GM23248 (cell line): ENCODE measurements at regions not wholly inside any gene's neighbourhood (a gene's known extent, or its start where the extent isn't known, plus 50 kb on each side); places are given as distances from the start of the nearest gene placed in this dataset.

Experiments used
- DNase-seq: peaks from one replicate; pipeline ENCODE4 v3.0.0-alpha.2; 2015
- H2AFZ ChIP-seq: fragments of 200-600 bp; sonication (generic); 2 replicates; pipeline ENCODE4 v1.6.1; 2016; ENCODE audit warnings: antibody characterized with exemption
- H3F3A ChIP-seq: fragments of 200-600 bp; sonication (generic); 2 replicates; pipeline ENCODE4 v1.6.1; 2016; ENCODE audit warnings: mild to moderate bottlenecking, antibody characterized with exemption, mixed run types; ENCODE audit not compliant: insufficient read depth
- H3K27ac ChIP-seq: fragments of 200-600 bp; sonication (generic); 2 replicates; pipeline ENCODE4 v1.5.1; 2016; ENCODE audit warnings: mild to moderate bottlenecking
- H3K27me3 ChIP-seq: fragments of 200-600 bp; sonication (generic); replicated peaks from 2 replicates; pipeline ENCODE4 v1.6.1; 2016; ENCODE audit warnings: mild to moderate bottlenecking; ENCODE audit not compliant: insufficient read depth
- H3K36me3 ChIP-seq: fragments of 200-600 bp; sonication (generic); 2 replicates; pipeline ENCODE4 v1.6.1; 2016; ENCODE audit warnings: low read depth, mild to moderate bottlenecking
- H3K4me1 ChIP-seq: fragments of 200-600 bp; sonication (generic); 2 replicates; pipeline ENCODE4 v1.6.1; 2016; ENCODE audit warnings: mild to moderate bottlenecking; ENCODE audit not compliant: insufficient read depth
- H3K4me2 ChIP-seq: fragments of 200-600 bp; sonication (generic); one replicate; pipeline ENCODE4 v1.6.1; 2016; ENCODE audit warnings: mild to moderate bottlenecking; ENCODE audit not compliant: unreplicated experiment
- H3K4me3 ChIP-seq: fragments of 200-600 bp; sonication (generic); 2 replicates; pipeline ENCODE4 v1.5.1; 2016; ENCODE audit warnings: mild to moderate bottlenecking
- H3K79me2 ChIP-seq: fragments of 200-600 bp; sonication (generic); 2 replicates; pipeline ENCODE4 v1.6.1; 2016; ENCODE audit warnings: mild to moderate bottlenecking; ENCODE audit not compliant: insufficient read depth
- H3K9ac ChIP-seq: fragments of 200-600 bp; sonication (generic); 2 replicates; pipeline ENCODE4 v1.6.1; 2016; ENCODE audit warnings: mild to moderate bottlenecking
- H3K9me2 ChIP-seq: fragments of 200-600 bp; sonication (generic); 2 replicates; pipeline ENCODE4 v1.6.1; 2016; ENCODE audit warnings: mixed run types, mild to moderate bottlenecking, moderate library complexity; ENCODE audit not compliant: insufficient read depth
- H3K9me3 ChIP-seq: fragments of 200-600 bp; sonication (generic); one replicate; pipeline ENCODE4 v1.6.1; 2017; ENCODE audit warnings: low read depth
- H4K20me1 ChIP-seq: fragments of 200-600 bp; sonication (generic); 2 replicates; pipeline ENCODE4 v1.6.0; 2016; ENCODE audit not compliant: insufficient read depth
- EZH2 ChIP-seq: fragments of 200-600 bp; sonication (generic); IDR thresholded peaks from 2 replicates; pipeline ENCODE4 v1.6.1; 2018; ENCODE audit warnings: antibody characterized with exemption, mild to moderate bottlenecking; ENCODE audit not compliant: insufficient read depth, poor library complexity, severe bottlenecking
- EZH2phosphoT487 ChIP-seq: fragments of 200-600 bp; sonication (generic); IDR thresholded peaks from 2 replicates; pipeline ENCODE4 v1.6.1; 2018; ENCODE audit warnings: antibody characterized with exemption, moderate library complexity, mild to moderate bottlenecking, low read depth; ENCODE audit not compliant: insufficient read depth
- WGBS, 2 experiments: methylation state at CpG; one replicate each; pipeline ENCODE4 v1.1.6; 2015 to 2017; ENCODE audit warnings: low lambda C conversion rate in 2 of 2, low coverage in 1 of 2; ENCODE audit errors: missing lambda C conversion rate in 2 of 2; 5-methylcytosine and 5-hydroxymethylcytosine counted together
- in situ Hi-C: fragments of 300-500 bp; cut with MboI; formaldehyde crosslinking; loops from 2 replicates; pipeline ENCODE4 v1.15.0; 2020

DNA sequence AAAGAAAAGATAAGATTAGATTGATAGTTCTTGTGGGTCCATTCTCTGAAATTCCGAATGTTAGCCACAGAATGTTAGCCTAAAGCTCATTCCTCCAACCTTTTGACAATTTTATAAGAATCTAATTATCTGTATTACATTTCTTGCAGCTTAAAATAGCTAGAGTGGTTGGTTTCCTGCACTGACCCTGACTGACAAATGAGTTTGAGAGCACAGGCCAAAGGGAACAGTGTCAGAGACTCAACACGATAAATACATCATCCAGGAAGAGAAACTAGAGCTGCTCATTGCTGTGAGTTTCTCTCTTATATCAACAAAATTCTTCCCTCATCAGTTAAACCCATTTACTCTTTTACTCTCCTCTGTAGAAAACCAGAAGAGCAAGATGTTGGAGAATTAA, 82.1 kb upstream of the PPM1J start:
- Histone ChIP-seq H4K20me1 (no peaks in the 10 kb centered on the region), H3K36me3 (no peaks in the 10 kb centered on the region), H3K9me3 (no peaks in the 10 kb centered on the region), H3K4me3 (no peak overlapping the region), H3F3A (no peaks in the 10 kb centered on the region), H3K27me3 (no peaks in the 10 kb centered on the region), H2AFZ (no peak overlapping the region), H3K9ac (no peak overlapping the region), H3K9me2 (no peaks in the 10 kb centered on the region), H3K4me2 (no peak overlapping the region), H3K79me2 (no peaks in the 10 kb centered on the region), H3K27ac (no peak overlapping the region), H3K4me1 (peaks cover 5% of the 10 kb centered on the region)
- DNase-seq: no peak
- TF ChIP-seq EZH2 (no peak), EZH2phosphoT487 (no peak)
- 93 to 95% methylated on average over 2 of the region's 2 CpGs for WGBS, 2 experiments
- in situ Hi-C loops: no loop called here

DNA sequence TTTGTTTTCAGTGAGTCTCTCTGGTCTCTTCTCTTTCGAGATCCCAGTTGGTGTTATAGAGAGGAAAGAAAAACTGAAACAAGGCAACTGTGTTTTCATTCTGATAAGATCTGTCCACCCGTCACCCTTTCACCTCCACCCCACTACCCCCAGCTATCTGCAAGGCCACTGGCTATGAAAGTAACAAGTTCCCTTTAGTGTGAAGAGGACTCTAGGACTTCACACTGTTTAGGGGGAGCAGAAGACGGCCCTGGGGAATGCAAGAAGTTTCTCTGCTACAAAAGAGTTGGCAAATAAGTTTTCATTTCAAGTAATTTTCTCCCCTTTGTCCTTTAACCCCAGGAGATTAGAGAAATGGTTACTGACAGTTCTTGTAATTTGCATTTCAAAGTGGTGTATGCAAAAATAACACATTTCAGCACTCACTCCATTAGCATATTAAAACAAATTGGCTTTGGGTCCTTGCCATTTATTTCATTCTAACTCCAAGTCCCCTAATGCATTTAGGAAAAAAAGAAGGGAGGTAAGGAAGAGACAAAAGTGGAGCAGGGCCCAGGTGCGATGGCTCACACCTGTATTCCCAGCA, 79.6 kb upstream of the PPM1J start:
- Histone ChIP-seq H3K9me3 (no peaks in the 10 kb centered on the region), H3K27me3 (no peaks in the 10 kb centered on the region), H2AFZ (no peak overlapping the region), H3K4me3 (no peak overlapping the region), H3K79me2 (no peaks in the 10 kb centered on the region), H3K4me2 (no peak overlapping the region), H3F3A (no peaks in the 10 kb centered on the region; the same call in 1 of the 2 replicates), H4K20me1 (no peaks in the 10 kb centered on the region), H3K9ac (no peak overlapping the region), H3K36me3 (no peaks in the 10 kb centered on the region), H3K9me2 (no peaks in the 10 kb centered on the region), H3K4me1 (peaks cover 11% of the 10 kb centered on the region), H3K27ac (no peak overlapping the region)
- 70 to 73% methylated on average over 4 of the region's 4 CpGs for WGBS, 2 experiments
- DNase-seq: no peak
- no peak for TF ChIP-seq EZH2phosphoT487
- no peak for TF ChIP-seq EZH2
- in situ Hi-C loops: no loop called here

DNA sequence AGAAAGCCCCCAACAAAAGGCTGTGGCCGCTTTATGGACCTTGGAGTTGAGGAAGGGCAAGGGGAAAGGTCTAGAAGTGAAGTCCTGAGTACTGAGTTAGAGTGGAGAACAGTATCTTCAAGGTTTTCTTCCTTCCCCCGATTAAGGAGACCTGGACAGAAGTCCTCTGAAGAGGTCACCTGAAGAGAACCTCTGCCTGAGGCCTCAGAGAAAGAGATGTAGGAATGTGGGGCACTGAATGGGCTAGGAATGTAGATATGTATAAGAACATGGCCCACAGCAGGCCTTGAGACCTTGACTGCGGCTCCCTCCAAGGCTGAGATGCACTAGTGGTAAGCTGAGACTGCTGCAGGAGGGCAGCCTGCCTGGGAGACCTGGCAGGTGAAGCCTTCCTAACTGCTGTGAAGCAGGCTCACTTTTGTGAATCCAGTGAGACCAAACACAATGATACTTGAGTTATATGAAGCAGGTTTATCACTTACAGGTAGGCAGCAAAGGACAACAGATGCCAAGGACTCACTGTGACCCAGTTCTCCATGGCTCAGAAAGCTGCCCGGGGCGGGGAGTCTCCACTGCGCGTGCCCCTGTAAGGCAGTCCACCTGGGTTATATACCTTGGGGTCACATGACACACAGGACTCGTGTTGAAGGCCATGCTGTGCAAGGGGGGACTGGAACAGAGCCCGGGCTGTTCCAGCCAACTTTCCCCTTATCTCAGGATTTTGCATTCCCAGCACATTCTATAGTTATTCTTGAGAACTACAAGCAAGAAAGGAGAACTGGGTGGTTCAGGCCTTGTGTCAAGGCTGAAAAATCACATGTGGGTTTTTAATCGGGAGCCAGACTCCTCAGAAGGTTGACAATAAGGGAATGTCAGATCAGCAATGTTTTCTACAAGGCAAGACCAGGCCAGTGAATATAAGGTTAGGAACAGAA, 78.8 kb upstream of the PPM1J start:
- Histone ChIP-seq H4K20me1 (no peaks in the 10 kb centered on the region), H3K4me1 (peaks cover 11% of the 10 kb centered on the region), H3K4me3 (no peak overlapping the region), H3K9ac (no peak overlapping the region), H3F3A (no peaks in the 10 kb centered on the region; the same call in 1 of the 2 replicates), H3K27ac (no peak overlapping the region), H3K79me2 (no peaks in the 10 kb centered on the region), H3K36me3 (no peaks in the 10 kb centered on the region), H2AFZ (no peak overlapping the region), H3K27me3 (no peaks in the 10 kb centered on the region), H3K9me2 (no peaks in the 10 kb centered on the region), H3K9me3 (no peaks in the 10 kb centered on the region), H3K4me2 (no peak overlapping the region)
- TF ChIP-seq EZH2phosphoT487 (no peak), EZH2 (no peak)
- WGBS, 2 experiments: 76 to 79% methylated on average over 10 of the region's 10 CpGs
- in situ Hi-C loops: no loop called here
- DNase-seq: no peak

DNA sequence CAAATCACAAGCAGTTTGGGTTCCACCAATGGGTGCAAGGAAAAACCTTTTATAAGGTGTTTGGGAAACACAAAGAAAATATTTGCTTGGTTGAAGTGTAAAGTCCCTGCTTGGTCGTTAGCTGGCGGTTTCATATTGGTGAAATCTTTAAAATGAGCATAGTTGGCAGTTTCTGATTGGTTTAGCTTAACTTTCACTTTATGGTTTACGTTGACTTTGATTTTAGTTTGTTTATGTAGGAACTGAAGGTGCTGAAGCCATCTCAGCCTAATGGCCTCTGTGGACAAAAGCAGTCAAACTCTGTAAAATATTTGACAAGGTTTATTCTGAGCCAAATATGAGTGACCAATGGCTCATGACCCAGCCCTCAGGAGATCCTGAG, 76.6 kb upstream of the PPM1J start:
- Histone ChIP-seq H3K9me3 (no peaks in the 10 kb centered on the region), H3K36me3 (no peaks in the 10 kb centered on the region), H3K27ac (no peak overlapping the region), H3K9me2 (no peaks in the 10 kb centered on the region), H3K9ac (no peak overlapping the region), H3K4me1 (peaks cover 11% of the 10 kb centered on the region), H3F3A (no peaks in the 10 kb centered on the region; the same call in 1 of the 2 replicates), H3K79me2 (no peaks in the 10 kb centered on the region), H3K4me2 (no peak overlapping the region), H4K20me1 (no peaks in the 10 kb centered on the region), H2AFZ (no peak overlapping the region), H3K27me3 (no peaks in the 10 kb centered on the region), H3K4me3 (no peak overlapping the region)
- WGBS, 2 experiments: 95 to 99% methylated on average over 3 of the region's 3 CpGs
- TF ChIP-seq EZH2 (no peak), EZH2phosphoT487 (no peak)
- in situ Hi-C loops: no loop called here
- no peak for DNase-seq
